ENCODE measurements at regions not wholly inside any gene's neighbourhood (a gene's known extent, or its start where the extent isn't known, plus 50 kb on each side); places are given as distances from the start of the nearest gene placed in this dataset.

GRCh38 chr10:6871128-6871527 lies 291.1 kb upstream of the PRKCQ start:
- no peak overlapping the region for H3K27ac ChIP-seq (ENCODE audit: low read depth)
- no peak overlapping the region for H3K4me3 Mint-ChIP-seq
- H3K4me1 ChIP-seq (ENCODE audit: insufficient read depth), result peaks cover 6% of the 10 kb centered on the region; the same call in 1 of the 2 replicates
- H3K9me3 Mint-ChIP-seq, result peaks cover 3% of the 10 kb centered on the region; the same call in 1 of the 3 replicates
- H3K4me3 ChIP-seq, result no peak overlapping the region
- no peaks in the 10 kb centered on the region for H3K27me3 ChIP-seq (ENCODE audit: insufficient read depth)
- no peaks in the 10 kb centered on the region for H3K27me3 Mint-ChIP-seq (ENCODE audit: insufficient read depth, low read depth, poor library complexity)
- peaks cover 14% of the 10 kb centered on the region for H3K4me1 Mint-ChIP-seq
- H3K4me2 ChIP-seq, result no peak overlapping the region
- no peak overlapping the region for H3K27ac Mint-ChIP-seq
- H3K36me3 ChIP-seq (ENCODE audit: insufficient read depth), result no peaks in the 10 kb centered on the region
- H3F3A ChIP-seq (replicated peaks; ENCODE audit: low read depth), result no peaks in the 10 kb centered on the region
- no peak overlapping the region for H2AFZ ChIP-seq
- H3K9me2 ChIP-seq (ENCODE audit: insufficient read depth), result 0 out of 2 replicates have a peak, but pooled peaks cover 5% of the 10 kb centered on the region
- DNase-seq (ENCODE audit: low spot score) (no peak), ATAC-seq (no peak)
- TF ChIP-seq, protein P1, sequence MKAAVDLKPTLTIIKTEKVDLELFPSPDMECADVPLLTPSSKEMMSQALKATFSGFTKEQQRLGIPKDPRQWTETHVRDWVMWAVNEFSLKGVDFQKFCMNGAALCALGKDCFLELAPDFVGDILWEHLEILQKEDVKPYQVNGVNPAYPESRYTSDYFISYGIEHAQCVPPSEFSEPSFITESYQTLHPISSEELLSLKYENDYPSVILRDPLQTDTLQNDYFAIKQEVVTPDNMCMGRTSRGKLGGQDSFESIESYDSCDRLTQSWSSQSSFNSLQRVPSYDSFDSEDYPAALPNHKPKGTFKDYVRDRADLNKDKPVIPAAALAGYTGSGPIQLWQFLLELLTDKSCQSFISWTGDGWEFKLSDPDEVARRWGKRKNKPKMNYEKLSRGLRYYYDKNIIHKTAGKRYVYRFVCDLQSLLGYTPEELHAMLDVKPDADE (IDR thresholded peaks at IDR 0.05), result no peak
- TF ChIP-seq, protein P2, sequence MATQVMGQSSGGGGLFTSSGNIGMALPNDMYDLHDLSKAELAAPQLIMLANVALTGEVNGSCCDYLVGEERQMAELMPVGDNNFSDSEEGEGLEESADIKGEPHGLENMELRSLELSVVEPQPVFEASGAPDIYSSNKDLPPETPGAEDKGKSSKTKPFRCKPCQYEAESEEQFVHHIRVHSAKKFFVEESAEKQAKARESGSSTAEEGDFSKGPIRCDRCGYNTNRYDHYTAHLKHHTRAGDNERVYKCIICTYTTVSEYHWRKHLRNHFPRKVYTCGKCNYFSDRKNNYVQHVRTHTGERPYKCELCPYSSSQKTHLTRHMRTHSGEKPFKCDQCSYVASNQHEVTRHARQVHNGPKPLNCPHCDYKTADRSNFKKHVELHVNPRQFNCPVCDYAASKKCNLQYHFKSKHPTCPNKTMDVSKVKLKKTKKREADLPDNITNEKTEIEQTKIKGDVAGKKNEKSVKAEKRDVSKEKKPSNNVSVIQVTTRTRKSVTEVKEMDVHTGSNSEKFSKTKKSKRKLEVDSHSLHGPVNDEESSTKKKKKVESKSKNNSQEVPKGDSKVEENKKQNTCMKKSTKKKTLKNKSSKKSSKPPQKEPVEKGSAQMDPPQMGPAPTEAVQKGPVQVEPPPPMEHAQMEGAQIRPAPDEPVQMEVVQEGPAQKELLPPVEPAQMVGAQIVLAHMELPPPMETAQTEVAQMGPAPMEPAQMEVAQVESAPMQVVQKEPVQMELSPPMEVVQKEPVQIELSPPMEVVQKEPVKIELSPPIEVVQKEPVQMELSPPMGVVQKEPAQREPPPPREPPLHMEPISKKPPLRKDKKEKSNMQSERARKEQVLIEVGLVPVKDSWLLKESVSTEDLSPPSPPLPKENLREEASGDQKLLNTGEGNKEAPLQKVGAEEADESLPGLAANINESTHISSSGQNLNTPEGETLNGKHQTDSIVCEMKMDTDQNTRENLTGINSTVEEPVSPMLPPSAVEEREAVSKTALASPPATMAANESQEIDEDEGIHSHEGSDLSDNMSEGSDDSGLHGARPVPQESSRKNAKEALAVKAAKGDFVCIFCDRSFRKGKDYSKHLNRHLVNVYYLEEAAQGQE (IDR thresholded peaks at IDR 0.05; ENCODE audit: unreplicated experiment), result no peak
- TF ChIP-seq, protein P3, sequence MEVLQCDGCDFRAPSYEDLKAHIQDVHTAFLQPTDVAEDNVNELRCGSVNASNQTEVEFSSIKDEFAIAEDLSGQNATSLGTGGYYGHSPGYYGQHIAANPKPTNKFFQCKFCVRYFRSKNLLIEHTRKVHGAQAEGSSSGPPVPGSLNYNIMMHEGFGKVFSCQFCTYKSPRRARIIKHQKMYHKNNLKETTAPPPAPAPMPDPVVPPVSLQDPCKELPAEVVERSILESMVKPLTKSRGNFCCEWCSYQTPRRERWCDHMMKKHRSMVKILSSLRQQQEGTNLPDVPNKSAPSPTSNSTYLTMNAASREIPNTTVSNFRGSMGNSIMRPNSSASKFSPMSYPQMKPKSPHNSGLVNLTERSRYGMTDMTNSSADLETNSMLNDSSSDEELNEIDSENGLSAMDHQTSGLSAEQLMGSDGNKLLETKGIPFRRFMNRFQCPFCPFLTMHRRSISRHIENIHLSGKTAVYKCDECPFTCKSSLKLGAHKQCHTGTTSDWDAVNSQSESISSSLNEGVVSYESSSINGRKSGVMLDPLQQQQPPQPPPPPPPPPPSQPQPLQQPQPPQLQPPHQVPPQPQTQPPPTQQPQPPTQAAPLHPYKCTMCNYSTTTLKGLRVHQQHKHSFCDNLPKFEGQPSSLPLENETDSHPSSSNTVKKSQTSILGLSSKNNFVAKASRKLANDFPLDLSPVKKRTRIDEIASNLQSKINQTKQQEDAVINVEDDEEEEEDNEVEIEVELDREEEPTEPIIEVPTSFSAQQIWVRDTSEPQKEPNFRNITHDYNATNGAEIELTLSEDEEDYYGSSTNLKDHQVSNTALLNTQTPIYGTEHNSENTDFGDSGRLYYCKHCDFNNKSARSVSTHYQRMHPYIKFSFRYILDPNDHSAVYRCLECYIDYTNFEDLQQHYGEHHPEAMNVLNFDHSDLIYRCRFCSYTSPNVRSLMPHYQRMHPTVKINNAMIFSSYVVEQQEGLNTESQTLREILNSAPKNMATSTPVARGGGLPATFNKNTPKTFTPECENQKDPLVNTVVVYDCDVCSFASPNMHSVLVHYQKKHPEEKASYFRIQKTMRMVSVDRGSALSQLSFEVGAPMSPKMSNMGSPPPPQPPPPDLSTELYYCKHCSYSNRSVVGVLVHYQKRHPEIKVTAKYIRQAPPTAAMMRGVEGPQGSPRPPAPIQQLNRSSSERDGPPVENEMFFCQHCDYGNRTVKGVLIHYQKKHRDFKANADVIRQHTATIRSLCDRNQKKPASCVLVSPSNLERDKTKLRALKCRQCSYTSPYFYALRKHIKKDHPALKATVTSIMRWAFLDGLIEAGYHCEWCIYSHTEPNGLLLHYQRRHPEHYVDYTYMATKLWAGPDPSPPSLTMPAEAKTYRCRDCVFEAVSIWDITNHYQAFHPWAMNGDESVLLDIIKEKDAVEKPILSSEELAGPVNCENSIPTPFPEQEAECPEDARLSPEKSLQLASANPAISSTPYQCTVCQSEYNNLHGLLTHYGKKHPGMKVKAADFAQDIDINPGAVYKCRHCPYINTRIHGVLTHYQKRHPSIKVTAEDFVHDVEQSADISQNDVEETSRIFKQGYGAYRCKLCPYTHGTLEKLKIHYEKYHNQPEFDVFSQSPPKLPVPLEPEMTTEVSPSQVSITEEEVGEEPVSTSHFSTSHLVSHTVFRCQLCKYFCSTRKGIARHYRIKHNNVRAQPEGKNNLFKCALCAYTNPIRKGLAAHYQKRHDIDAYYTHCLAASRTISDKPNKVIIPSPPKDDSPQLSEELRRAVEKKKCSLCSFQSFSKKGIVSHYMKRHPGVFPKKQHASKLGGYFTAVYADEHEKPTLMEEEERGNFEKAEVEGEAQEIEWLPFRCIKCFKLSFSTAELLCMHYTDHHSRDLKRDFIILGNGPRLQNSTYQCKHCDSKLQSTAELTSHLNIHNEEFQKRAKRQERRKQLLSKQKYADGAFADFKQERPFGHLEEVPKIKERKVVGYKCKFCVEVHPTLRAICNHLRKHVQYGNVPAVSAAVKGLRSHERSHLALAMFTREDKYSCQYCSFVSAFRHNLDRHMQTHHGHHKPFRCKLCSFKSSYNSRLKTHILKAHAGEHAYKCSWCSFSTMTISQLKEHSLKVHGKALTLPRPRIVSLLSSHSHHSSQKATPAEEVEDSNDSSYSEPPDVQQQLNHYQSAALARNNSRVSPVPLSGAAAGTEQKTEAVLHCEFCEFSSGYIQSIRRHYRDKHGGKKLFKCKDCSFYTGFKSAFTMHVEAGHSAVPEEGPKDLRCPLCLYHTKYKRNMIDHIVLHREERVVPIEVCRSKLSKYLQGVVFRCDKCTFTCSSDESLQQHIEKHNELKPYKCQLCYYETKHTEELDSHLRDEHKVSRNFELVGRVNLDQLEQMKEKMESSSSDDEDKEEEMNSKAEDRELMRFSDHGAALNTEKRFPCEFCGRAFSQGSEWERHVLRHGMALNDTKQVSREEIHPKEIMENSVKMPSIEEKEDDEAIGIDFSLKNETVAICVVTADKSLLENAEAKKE (CRISPR knock-in tag; IDR thresholded peaks at IDR 0.05), result no peak
- TF ChIP-seq ZNF331 (CRISPR knock-in tag; IDR thresholded peaks at IDR 0.05; ENCODE audit: low read depth) (no peak), NANOG (IDR thresholded peaks at IDR 0.05; ENCODE audit: borderline replicate concordance) (no peak), STAT1 (IDR thresholded peaks at IDR 0.05; ENCODE audit: unreplicated experiment) (no peak), CTCF (conservative IDR thresholded peaks at IDR 0.05; ENCODE audit: low read depth in 2 of 2) (no peak)
- no peaks in the 10 kb centered on the region for H3K79me2 ChIP-seq (replicated peaks; ENCODE audit: insufficient read depth)
- H3K36me3 Mint-ChIP-seq (ENCODE audit: low read depth), result no peaks in the 10 kb centered on the region
- no peaks in the 10 kb centered on the region for H4K20me1 ChIP-seq (replicated peaks; ENCODE audit: insufficient read depth)
